Type B pancreatic cell (in vitro differentiated cells): ENCODE measurements at regions not wholly inside any gene's neighbourhood (a gene's known extent, or its start where the extent isn't known, plus 50 kb on each side); places are given as distances from the start of the nearest gene placed in this dataset.

ENCODE experiments used
- DNase-seq: peaks from one replicate; pipeline ENCODE4 v3.0.0; 2021; ENCODE audit warnings: mixed read lengths; ENCODE audit not compliant: unreplicated experiment; ENCODE audit errors: extremely low spot score
- H3K27ac Mint-ChIP-seq: 2 replicates; pipeline ENCODE4 v1.8.0; 2021; ENCODE audit warnings: mild to moderate bottlenecking, mixed read lengths
- H3K27me3 Mint-ChIP-seq: 2 replicates; pipeline ENCODE4 v1.8.0; 2021; ENCODE audit warnings: mixed read lengths
- H3K36me3 Mint-ChIP-seq: 2 replicates; pipeline ENCODE4 v1.8.0; 2021; ENCODE audit warnings: mixed read lengths
- H3K4me1 Mint-ChIP-seq: one replicate; pipeline ENCODE4 v1.8.0; 2021; ENCODE audit warnings: mixed read lengths; ENCODE audit not compliant: unreplicated experiment
- H3K4me3 Mint-ChIP-seq: 2 replicates; pipeline ENCODE4 v1.8.0; 2021; ENCODE audit warnings: mild to moderate bottlenecking, mixed read lengths
- H3K9me3 Mint-ChIP-seq: 2 replicates; pipeline ENCODE4 v1.8.0; 2021; ENCODE audit warnings: mixed read lengths
- TF ChIP-seq, protein P1 (sequence below): fragments of 200-600 bp; sonication (generic); conservative IDR thresholded peaks from 2 replicates; pipeline ENCODE4 v1.5.0; 2021; ENCODE audit warnings: antibody characterized with exemption, mild to moderate bottlenecking

- no peak for DNase-seq
- H3K27ac Mint-ChIP-seq: no peak overlapping the region
- peaks cover 3% of the 10 kb centered on the region for H3K27me3 Mint-ChIP-seq
- H3K36me3 Mint-ChIP-seq: no peaks in the 10 kb centered on the region
- TF ChIP-seq, protein P1, sequence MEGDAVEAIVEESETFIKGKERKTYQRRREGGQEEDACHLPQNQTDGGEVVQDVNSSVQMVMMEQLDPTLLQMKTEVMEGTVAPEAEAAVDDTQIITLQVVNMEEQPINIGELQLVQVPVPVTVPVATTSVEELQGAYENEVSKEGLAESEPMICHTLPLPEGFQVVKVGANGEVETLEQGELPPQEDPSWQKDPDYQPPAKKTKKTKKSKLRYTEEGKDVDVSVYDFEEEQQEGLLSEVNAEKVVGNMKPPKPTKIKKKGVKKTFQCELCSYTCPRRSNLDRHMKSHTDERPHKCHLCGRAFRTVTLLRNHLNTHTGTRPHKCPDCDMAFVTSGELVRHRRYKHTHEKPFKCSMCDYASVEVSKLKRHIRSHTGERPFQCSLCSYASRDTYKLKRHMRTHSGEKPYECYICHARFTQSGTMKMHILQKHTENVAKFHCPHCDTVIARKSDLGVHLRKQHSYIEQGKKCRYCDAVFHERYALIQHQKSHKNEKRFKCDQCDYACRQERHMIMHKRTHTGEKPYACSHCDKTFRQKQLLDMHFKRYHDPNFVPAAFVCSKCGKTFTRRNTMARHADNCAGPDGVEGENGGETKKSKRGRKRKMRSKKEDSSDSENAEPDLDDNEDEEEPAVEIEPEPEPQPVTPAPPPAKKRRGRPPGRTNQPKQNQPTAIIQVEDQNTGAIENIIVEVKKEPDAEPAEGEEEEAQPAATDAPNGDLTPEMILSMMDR: no peak
- no peaks in the 10 kb centered on the region for H3K9me3 Mint-ChIP-seq
- H3K4me1 Mint-ChIP-seq: peaks cover 15% of the 10 kb centered on the region
- no peak overlapping the region for H3K4me3 Mint-ChIP-seq
These were observed 319.7 kb downstream of the CYP26B1 start for GRCh38 chr2:71827973-71828372.

DNA sequence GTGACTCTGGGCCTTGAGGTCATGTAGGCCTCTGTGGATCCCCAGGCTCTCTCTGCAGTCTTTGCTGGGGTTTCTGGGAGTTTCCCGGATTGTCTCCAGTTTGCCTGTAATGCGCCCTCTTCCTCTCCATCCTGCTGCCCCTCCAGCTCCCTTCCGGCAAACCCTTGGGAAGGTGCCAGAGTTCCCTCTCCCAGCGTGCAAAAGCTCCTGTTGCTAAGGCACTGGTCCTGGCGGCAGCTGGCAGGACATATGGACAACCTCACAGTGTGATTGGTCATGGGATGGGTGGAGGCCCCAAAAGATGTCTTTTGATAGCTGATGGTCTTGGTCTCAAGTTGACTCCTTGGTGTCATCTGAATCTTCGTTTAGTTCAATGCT is 320.1 kb downstream of the CYP26B1 start:
- H3K27me3 Mint-ChIP-seq: peaks cover 3% of the 10 kb centered on the region
- no peak overlapping the region for H3K4me3 Mint-ChIP-seq
- TF ChIP-seq, protein P1: no peak
- no peaks in the 10 kb centered on the region for H3K36me3 Mint-ChIP-seq
- H3K4me1 Mint-ChIP-seq: peaks cover 15% of the 10 kb centered on the region
- H3K27ac Mint-ChIP-seq: no peak overlapping the region
- no peak for DNase-seq
- H3K9me3 Mint-ChIP-seq: no peaks in the 10 kb centered on the region

- no peak for DNase-seq
- Mint-ChIP-seq H3K27me3 (peaks cover 3% of the 10 kb centered on the region), H3K27ac (no peak overlapping the region), H3K36me3 (no peaks in the 10 kb centered on the region), H3K9me3 (no peaks in the 10 kb centered on the region), H3K4me3 (no peak overlapping the region), H3K4me1 (peaks cover 15% of the 10 kb centered on the region)
- TF ChIP-seq, protein P1: no peak
These were observed 320.7 kb downstream of the CYP26B1 start for GRCh38 chr2:71826826-71827523.

DNA sequence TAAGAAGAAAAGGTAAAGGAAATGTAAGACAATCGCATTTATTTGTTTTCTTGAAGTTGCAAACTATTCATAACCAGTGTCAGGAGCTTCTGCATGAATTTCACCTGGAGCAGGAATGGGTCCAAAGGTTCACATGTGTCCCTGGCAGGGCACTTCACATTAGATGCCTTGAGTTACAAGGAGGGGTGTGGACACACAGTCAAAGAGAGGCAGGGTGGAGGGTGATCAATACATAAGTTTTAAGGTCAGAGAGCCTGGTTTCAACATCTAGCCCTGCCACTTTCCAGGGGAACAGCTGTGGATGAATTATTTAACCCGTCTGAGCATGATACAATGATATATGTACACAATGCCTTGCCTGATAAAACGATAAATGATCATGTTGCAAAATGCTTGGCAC is 321.4 kb downstream of the CYP26B1 start:
- Mint-ChIP-seq H3K9me3 (no peaks in the 10 kb centered on the region), H3K4me3 (no peak overlapping the region), H3K27ac (no peak overlapping the region), H3K27me3 (peaks cover 3% of the 10 kb centered on the region), H3K36me3 (no peaks in the 10 kb centered on the region), H3K4me1 (peaks cover 15% of the 10 kb centered on the region)
- DNase-seq: no peak
- TF ChIP-seq, protein P1: no peak

DNA sequence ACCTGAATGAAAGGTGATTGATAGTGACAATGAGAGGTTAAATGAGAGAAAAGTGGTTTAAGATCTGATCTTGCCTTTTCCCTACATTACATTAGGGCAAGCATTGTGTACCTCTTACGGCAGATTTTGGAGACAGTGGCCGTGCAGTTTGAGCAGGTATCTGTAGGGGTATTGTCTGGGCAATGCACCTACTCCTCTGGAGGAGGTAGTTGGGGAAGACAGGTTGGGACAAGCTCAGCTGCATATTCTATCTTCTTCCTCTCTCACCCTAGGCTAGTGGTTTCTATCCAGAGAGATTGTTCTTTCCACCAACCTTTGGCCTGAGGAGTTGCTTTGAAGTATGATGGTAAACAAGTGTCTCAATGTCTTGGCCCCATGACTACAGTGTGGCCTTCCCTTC is 323.2 kb downstream of the CYP26B1 start:
- Mint-ChIP-seq H3K4me3 (no peak overlapping the region), H3K9me3 (no peaks in the 10 kb centered on the region), H3K36me3 (no peaks in the 10 kb centered on the region), H3K27me3 (no peaks in the 10 kb centered on the region), H3K4me1 (no peaks in the 10 kb centered on the region), H3K27ac (no peak overlapping the region)
- DNase-seq: no peak
- TF ChIP-seq, protein P1: no peak
